Smooth muscle cell (in vitro differentiated cells): ENCODE measurements at regions not wholly inside any gene's neighbourhood (a gene's known extent, or its start where the extent isn't known, plus 50 kb on each side); places are given as distances from the start of the nearest gene placed in this dataset.

ENCODE experiments used
- DNase-seq: peaks from one replicate; lab custom pipeline; 2025; ENCODE audit not compliant: unreplicated experiment; lab: John Stamatoyannopoulos, UW
- H2AFZ ChIP-seq: fragments of 200-600 bp; sonication (generic); 2 replicates; pipeline ENCODE4 v1.6.0; 2016; ENCODE audit warnings: antibody characterized with exemption, low read depth, mild to moderate bottlenecking
- H3F3A ChIP-seq: fragments of 200-600 bp; sonication (generic); 2 replicates; pipeline ENCODE4 v1.6.0; 2017; ENCODE audit warnings: antibody characterized with exemption, low read depth
- H3K27ac ChIP-seq: fragments of 200-600 bp; sonication (generic); 2 replicates; pipeline ENCODE4 v1.5.1; 2016; ENCODE audit warnings: low read depth, mild to moderate bottlenecking
- H3K27me3 ChIP-seq: fragments of 200-600 bp; sonication (generic); 2 replicates; pipeline ENCODE4 v1.6.1; 2016; ENCODE audit warnings: low read depth, mild to moderate bottlenecking
- H3K36me3 ChIP-seq: fragments of 200-600 bp; sonication (generic); 2 replicates; pipeline ENCODE4 v1.5.1; 2016; ENCODE audit warnings: low read depth
- H3K4me1 ChIP-seq: fragments of 200-600 bp; sonication (generic); 2 replicates; pipeline ENCODE4 v1.5.1; 2016; ENCODE audit warnings: low read depth
- H3K4me2 ChIP-seq: fragments of 200-600 bp; sonication (generic); 2 replicates; pipeline ENCODE4 v1.6.0; 2016; ENCODE audit warnings: mild to moderate bottlenecking
- H3K4me3 ChIP-seq: fragments of 200-600 bp; sonication (generic); 2 replicates; pipeline ENCODE4 v1.5.1; 2016; ENCODE audit warnings: mild to moderate bottlenecking
- H3K79me2 ChIP-seq: fragments of 200-600 bp; sonication (generic); 2 replicates; pipeline ENCODE4 v1.6.0; 2016; ENCODE audit warnings: low read depth, mild to moderate bottlenecking
- H3K9ac ChIP-seq: fragments of 200-600 bp; sonication (generic); 2 replicates; pipeline ENCODE4 v1.6.0; 2016; ENCODE audit warnings: low read depth
- H3K9me3 ChIP-seq: fragments of 200-600 bp; sonication (generic); replicated peaks from 2 replicates; pipeline ENCODE4 v1.5.1; 2016; ENCODE audit warnings: low read depth
- H4K20me1 ChIP-seq: fragments of 200-600 bp; sonication (generic); 2 replicates; pipeline ENCODE4 v1.6.0; 2016; ENCODE audit warnings: low read depth
- CTCF ChIP-seq: fragments of 200-600 bp; sonication (generic); IDR thresholded peaks from 2 replicates; pipeline ENCODE4 v1.5.1; 2017; ENCODE audit warnings: borderline replicate concordance, mild to moderate bottlenecking, antibody characterized with exemption; ENCODE audit not compliant: insufficient read depth, poor library complexity, severe bottlenecking
- WGBS: methylation state at CpG from one replicate; pipeline ENCODE4 v1.1.7; 2016; ENCODE audit warnings: low lambda C conversion rate; 5-methylcytosine and 5-hydroxymethylcytosine counted together

- no peak overlapping the region for H3K4me2 ChIP-seq
- WGBS: 92% methylated on average over 2 of the region's 2 CpGs
- H3K27me3 ChIP-seq: no peaks in the 10 kb centered on the region
- no peaks in the 10 kb centered on the region for H3K4me1 ChIP-seq
- H3K4me3 ChIP-seq: no peak overlapping the region
- H3F3A ChIP-seq: no peaks in the 10 kb centered on the region
- no peak overlapping the region for H3K9ac ChIP-seq
- no peaks in the 10 kb centered on the region for H3K79me2 ChIP-seq
- no peak overlapping the region for H3K27ac ChIP-seq
- H3K36me3 ChIP-seq: no peaks in the 10 kb centered on the region
- DNase-seq: no peak
- no peak overlapping the region for H2AFZ ChIP-seq
- no peaks in the 10 kb centered on the region for H4K20me1 ChIP-seq
- H3K9me3 ChIP-seq: no peaks in the 10 kb centered on the region
- TF ChIP-seq CTCF: no peak
Observed at GRCh38 chr21:27756191-27756590, 789.3 kb upstream of the ADAMTS5 start.

GRCh38 chr21:27743971-27744564 is 777.2 kb upstream of the ADAMTS5 start:
- no peak overlapping the region for H3K4me3 ChIP-seq
- no peaks in the 10 kb centered on the region for H3K79me2 ChIP-seq
- no peak overlapping the region for H3K9ac ChIP-seq
- no peaks in the 10 kb centered on the region for H4K20me1 ChIP-seq
- H3K36me3 ChIP-seq: no peaks in the 10 kb centered on the region
- H3K9me3 ChIP-seq: no peaks in the 10 kb centered on the region
- no peak for DNase-seq
- WGBS: 93% methylated on average over 7 of the region's 7 CpGs
- H3K27ac ChIP-seq: no peak overlapping the region
- TF ChIP-seq CTCF: no peak
- no peak overlapping the region for H3K4me2 ChIP-seq
- no peaks in the 10 kb centered on the region for H3K27me3 ChIP-seq
- no peaks in the 10 kb centered on the region for H3F3A ChIP-seq
- H2AFZ ChIP-seq: no peak overlapping the region
- no peaks in the 10 kb centered on the region for H3K4me1 ChIP-seq

- no peak for DNase-seq
- Histone ChIP-seq H3K27ac (no peak overlapping the region), H3K79me2 (no peaks in the 10 kb centered on the region), H3K27me3 (no peaks in the 10 kb centered on the region), H3K9ac (no peak overlapping the region), H3K4me2 (no peak overlapping the region), H3K36me3 (no peaks in the 10 kb centered on the region), H3K4me3 (no peak overlapping the region), H3F3A (no peaks in the 10 kb centered on the region), H3K9me3 (no peaks in the 10 kb centered on the region), H3K4me1 (no peaks in the 10 kb centered on the region), H2AFZ (no peak overlapping the region), H4K20me1 (no peaks in the 10 kb centered on the region)
- TF ChIP-seq CTCF: no peak
- WGBS: 96% methylated on average over 2 of the region's 2 CpGs
Observed at GRCh38 chr21:27741736-27742135, 774.8 kb upstream of the ADAMTS5 start.

GRCh38 chr21:27740084-27740483 is 773.2 kb upstream of the ADAMTS5 start:
- Histone ChIP-seq H3K27ac (no peak overlapping the region), H3K4me3 (no peak overlapping the region), H3K9ac (no peak overlapping the region), H3K36me3 (no peaks in the 10 kb centered on the region), H2AFZ (no peak overlapping the region), H3K4me2 (no peak overlapping the region), H3K27me3 (no peaks in the 10 kb centered on the region), H4K20me1 (no peaks in the 10 kb centered on the region), H3K4me1 (no peaks in the 10 kb centered on the region), H3F3A (no peaks in the 10 kb centered on the region), H3K9me3 (no peaks in the 10 kb centered on the region), H3K79me2 (no peaks in the 10 kb centered on the region)
- 86% methylated on average over 5 of the region's 5 CpGs for WGBS
- DNase-seq: no peak
- TF ChIP-seq CTCF: no peak
